GM10847 (cell line): ENCODE measurements at regions not wholly inside any gene's neighbourhood (a gene's known extent, or its start where the extent isn't known, plus 50 kb on each side); places are given as distances from the start of the nearest gene placed in this dataset.

Experiments used
- POLR2A ChIP-seq: IDR thresholded peaks from 2 replicates; pipeline ENCODE4 v1.6.1; 2011; ENCODE audit not compliant: insufficient read length; ENCODE audit errors: extremely low read depth

GRCh38 chr9:124196814-124197176, 61.0 kb upstream of the NEK6 start:
- no peak for TF ChIP-seq POLR2A

- peak; percentile 50 for TF ChIP-seq POLR2A
Observed at GRCh38 chr9:124197177-124198095, 60.3 kb upstream of the NEK6 start.

GRCh38 chr9:124198331-124198730, 59.4 kb upstream of the NEK6 start:
- no peak for TF ChIP-seq POLR2A

- no peak for TF ChIP-seq POLR2A
Observed at GRCh38 chr9:124198948-124199347, 58.8 kb upstream of the NEK6 start.

- no peak for TF ChIP-seq POLR2A
Observed at GRCh38 chr9:124199474-124199873, 58.3 kb upstream of the NEK6 start.

GRCh38 chr9:124202447-124202971, 55.2 kb upstream of the NEK6 start:
- TF ChIP-seq POLR2A, result no peak

- no peak for TF ChIP-seq POLR2A
Observed at GRCh38 chr9:124205686-124206352, 51.9 kb upstream of the NEK6 start.

GRCh38 chr9:124206391-124206790, 51.4 kb upstream of the NEK6 start:
- TF ChIP-seq POLR2A, result no peak
